Effector memory CD8-positive, alpha-beta T cell (primary cell): ENCODE measurements at regions not wholly inside any gene's neighbourhood (a gene's known extent, or its start where the extent isn't known, plus 50 kb on each side); places are given as distances from the start of the nearest gene placed in this dataset.

Experiments used
- ATAC-seq: fragments of 150-1000 bp; cut with Tn5 transposase; replicated peaks from 2 replicates; pipeline ENCODE4 v1.10.0; 2021; ENCODE audit warnings: mild to moderate bottlenecking, moderate library complexity
- DNase-seq, 3 experiments: peaks; one replicate each; pipeline ENCODE4 v3.0.0; 2021
- H3K27ac Mint-ChIP-seq, 2 donors: one replicate each; pipeline ENCODE4 v1.8.0; 2022; ENCODE audit warnings: mild to moderate bottlenecking in 2 of 2, mixed read lengths in 2 of 2, moderate library complexity in 2 of 2
- H3K27me3 Mint-ChIP-seq, 2 donors: one replicate each; pipeline ENCODE4 v1.8.0; 2022; ENCODE audit warnings: mixed read lengths in 2 of 2
- H3K36me3 Mint-ChIP-seq: one replicate; pipeline ENCODE4 v1.8.0; 2022; ENCODE audit warnings: mild to moderate bottlenecking, moderate library complexity, mixed read lengths; ENCODE audit not compliant: insufficient read depth
- H3K4me1 Mint-ChIP-seq, 2 donors: one replicate each; pipeline ENCODE4 v1.8.0; 2022; ENCODE audit warnings: low read depth in 2 of 2, mixed read lengths in 2 of 2
- H3K4me3 Mint-ChIP-seq, 2 donors: one replicate each; pipeline ENCODE4 v1.8.0; 2022; ENCODE audit warnings: mild to moderate bottlenecking in 2 of 2, mixed read lengths in 2 of 2, moderate library complexity in 2 of 2
- H3K9me3 Mint-ChIP-seq, 2 donors: one replicate each; pipeline ENCODE4 v1.8.0; 2022; ENCODE audit warnings: mixed read lengths in 2 of 2

GRCh38 chr19:28537896-28538295 is 675.1 kb downstream of the UQCRFS1 start:
- Mint-ChIP-seq H3K27ac (no peak overlapping the region), H3K4me1 (peaks cover 0 to 5% of the 10 kb centered on the region in 2 donors), H3K27me3 (no peaks in the 10 kb centered on the region)

GRCh38 chr19:28537079-28537478 is 675.9 kb downstream of the UQCRFS1 start:
- H3K27me3 Mint-ChIP-seq, result no peaks in the 10 kb centered on the region
- no peak overlapping the region for H3K27ac Mint-ChIP-seq
- H3K4me3 Mint-ChIP-seq, result no peak overlapping the region
- no peak for ATAC-seq
- peaks cover 0 to 5% of the 10 kb centered on the region in 2 donors for H3K4me1 Mint-ChIP-seq
- peaks cover 0 to 18% of the 10 kb centered on the region in 2 donors for H3K9me3 Mint-ChIP-seq
- DNase-seq, result no peak
- H3K36me3 Mint-ChIP-seq, result no peaks in the 10 kb centered on the region

More at GRCh38 chr19:28537896-28538295, 675.1 kb downstream of the UQCRFS1 start:
- Mint-ChIP-seq H3K4me3 (no peak overlapping the region), H3K36me3 (no peaks in the 10 kb centered on the region), H3K9me3 (peaks cover 0 to 18% of the 10 kb centered on the region in 2 donors)
- ATAC-seq (no peak), DNase-seq (no peak)

- no peaks in the 10 kb centered on the region for H3K27me3 Mint-ChIP-seq
- DNase-seq (no peak), ATAC-seq (no peak)
- H3K4me1 Mint-ChIP-seq, result no peaks in the 10 kb centered on the region
- no peaks in the 10 kb centered on the region for H3K36me3 Mint-ChIP-seq
- H3K4me3 Mint-ChIP-seq, result no peak overlapping the region
- no peak overlapping the region for H3K27ac Mint-ChIP-seq
- H3K9me3 Mint-ChIP-seq, result peaks cover 0 to 8% of the 10 kb centered on the region in 2 donors
These were observed 677.6 kb downstream of the UQCRFS1 start for GRCh38 chr19:28535352-28535775.

GRCh38 chr19:28534766-28535351 is 678.1 kb downstream of the UQCRFS1 start:
- Mint-ChIP-seq H3K4me3 (no peak overlapping the region), H3K27me3 (no peaks in the 10 kb centered on the region), H3K36me3 (no peaks in the 10 kb centered on the region), H3K4me1 (no peaks in the 10 kb centered on the region), H3K9me3 (peaks cover under 1 to 8% of the 10 kb centered on the region in 2 donors), H3K27ac (no peak overlapping the region)
- DNase-seq (no peak), ATAC-seq (no peak)

GRCh38 chr19:28532765-28533341 is 680.1 kb downstream of the UQCRFS1 start:
- DNase-seq (no peak), ATAC-seq (no peak)
- no peaks in the 10 kb centered on the region for H3K4me1 Mint-ChIP-seq
- peaks cover 1 to 8% of the 10 kb centered on the region in 2 donors for H3K9me3 Mint-ChIP-seq
- H3K36me3 Mint-ChIP-seq, result no peaks in the 10 kb centered on the region
- H3K4me3 Mint-ChIP-seq, result no peak overlapping the region
- H3K27me3 Mint-ChIP-seq, result no peaks in the 10 kb centered on the region
- H3K27ac Mint-ChIP-seq, result no peak overlapping the region

- Mint-ChIP-seq H3K27me3 (no peaks in the 10 kb centered on the region), H3K36me3 (no peaks in the 10 kb centered on the region), H3K27ac (no peak overlapping the region), H3K9me3 (peaks cover 1 to 8% of the 10 kb centered on the region in 2 donors), H3K4me1 (no peaks in the 10 kb centered on the region), H3K4me3 (no peak overlapping the region)
- ATAC-seq, result no peak
- no peak for DNase-seq
These were observed 681.0 kb downstream of the UQCRFS1 start for GRCh38 chr19:28531979-28532378.

GRCh38 chr19:28530406-28531035 is 682.4 kb downstream of the UQCRFS1 start:
- no peak overlapping the region for H3K27ac Mint-ChIP-seq
- peaks cover 1 to 5% of the 10 kb centered on the region in 2 donors for H3K9me3 Mint-ChIP-seq
- no peaks in the 10 kb centered on the region for H3K4me1 Mint-ChIP-seq
- no peaks in the 10 kb centered on the region for H3K27me3 Mint-ChIP-seq
- H3K4me3 Mint-ChIP-seq, result no peak overlapping the region
- H3K36me3 Mint-ChIP-seq, result no peaks in the 10 kb centered on the region
- DNase-seq (no peak), ATAC-seq (no peak)

- Mint-ChIP-seq H3K36me3 (no peaks in the 10 kb centered on the region), H3K9me3 (peaks cover 1 to 7% of the 10 kb centered on the region in 2 donors), H3K27me3 (no peaks in the 10 kb centered on the region), H3K4me3 (no peak overlapping the region), H3K4me1 (no peaks in the 10 kb centered on the region), H3K27ac (no peak overlapping the region)
- ATAC-seq, result no peak
- DNase-seq, result no peak
These were observed 686.9 kb downstream of the UQCRFS1 start for GRCh38 chr19:28526038-28526437.

GRCh38 chr19:28523619-28524018 is 689.3 kb downstream of the UQCRFS1 start:
- DNase-seq (no peak), ATAC-seq (no peak)
- Mint-ChIP-seq H3K4me3 (no peak overlapping the region), H3K9me3 (peaks cover 0 to 12% of the 10 kb centered on the region in 2 donors), H3K27me3 (no peaks in the 10 kb centered on the region), H3K27ac (no peak overlapping the region), H3K4me1 (no peaks in the 10 kb centered on the region), H3K36me3 (no peaks in the 10 kb centered on the region)

- Mint-ChIP-seq H3K27ac (no peak overlapping the region), H3K9me3 (peaks cover 0 to 12% of the 10 kb centered on the region in 2 donors), H3K4me1 (no peaks in the 10 kb centered on the region), H3K4me3 (no peak overlapping the region), H3K36me3 (no peaks in the 10 kb centered on the region), H3K27me3 (no peaks in the 10 kb centered on the region)
- DNase-seq, result no peak
- ATAC-seq, result no peak
These were observed 690.4 kb downstream of the UQCRFS1 start for GRCh38 chr19:28522545-28522922.

GRCh38 chr19:28521614-28522544 is 691.1 kb downstream of the UQCRFS1 start:
- H3K4me1 Mint-ChIP-seq, result no peaks in the 10 kb centered on the region
- H3K9me3 Mint-ChIP-seq, result peaks cover 0 to 12% of the 10 kb centered on the region in 2 donors
- H3K4me3 Mint-ChIP-seq, result no peak overlapping the region
- no peak for DNase-seq
- no peak for ATAC-seq
- no peak overlapping the region for H3K27ac Mint-ChIP-seq
- no peaks in the 10 kb centered on the region for H3K36me3 Mint-ChIP-seq
- H3K27me3 Mint-ChIP-seq, result no peaks in the 10 kb centered on the region

- no peaks in the 10 kb centered on the region for H3K36me3 Mint-ChIP-seq
- H3K27me3 Mint-ChIP-seq, result no peaks in the 10 kb centered on the region
- H3K4me1 Mint-ChIP-seq, result no peaks in the 10 kb centered on the region
- no peak for DNase-seq
- H3K4me3 Mint-ChIP-seq, result no peak overlapping the region
- H3K9me3 Mint-ChIP-seq, result peaks cover 0 to 12% of the 10 kb centered on the region in 2 donors
- H3K27ac Mint-ChIP-seq, result no peak overlapping the region
- no peak for ATAC-seq
These were observed 691.9 kb downstream of the UQCRFS1 start for GRCh38 chr19:28520998-28521568.
